CD4-positive, alpha-beta T cell treated with Interleukin-10 for 1 hour (primary cell): ENCODE measurements at regions not wholly inside any gene's neighbourhood (a gene's known extent, or its start where the extent isn't known, plus 50 kb on each side); places are given as distances from the start of the nearest gene placed in this dataset.
"Not testable (repeated sequence)": the region's sequence is repeated elsewhere in the genome, so short reads cannot be mapped to it uniquely, and the experiment has no call there.

Experiments used
- DNase-seq: peaks from one replicate; pipeline ENCODE4 v3.0.0-alpha.2; 2020

DNA sequence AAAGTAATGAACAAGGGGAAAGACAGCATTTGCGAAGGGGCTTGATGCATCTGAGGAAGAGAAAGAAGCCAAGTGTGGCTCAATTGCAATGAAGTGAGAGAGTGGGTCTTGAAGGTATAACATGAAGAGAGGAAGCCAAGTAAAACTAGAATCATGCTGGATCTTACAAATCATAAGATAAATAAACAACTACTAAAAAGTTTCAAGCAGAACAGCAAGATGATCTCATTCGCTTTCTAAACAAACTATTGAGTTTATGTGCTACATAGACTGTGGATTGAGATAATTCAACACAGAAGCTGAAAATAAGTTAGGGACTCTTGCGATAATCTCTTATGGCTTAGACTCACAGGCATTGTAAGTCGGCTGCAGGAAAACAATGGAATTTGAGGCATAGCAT lies 1310.5 kb upstream of the NRXN1 start:
- DNase-seq: no peak

DNA sequence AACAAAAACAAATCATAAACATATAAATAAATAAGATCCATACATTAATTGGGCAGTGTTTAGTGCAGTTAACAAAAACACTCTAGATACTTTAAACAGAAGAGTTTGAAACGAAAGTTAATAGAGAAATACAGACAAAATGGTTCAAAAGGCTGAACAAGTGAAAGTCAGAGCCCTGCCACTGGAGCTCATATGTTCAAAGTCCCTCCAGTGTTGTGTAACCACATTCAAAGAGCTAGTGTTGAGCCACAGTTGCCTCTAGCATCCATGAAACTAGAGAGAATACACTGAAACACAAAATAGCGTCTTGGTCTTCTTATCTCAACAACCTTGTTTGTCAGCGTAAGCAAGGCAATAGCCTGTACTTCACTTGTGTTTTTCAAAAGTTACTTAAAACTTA lies 1309.8 kb upstream of the NRXN1 start:
- DNase-seq: no peak

DNA sequence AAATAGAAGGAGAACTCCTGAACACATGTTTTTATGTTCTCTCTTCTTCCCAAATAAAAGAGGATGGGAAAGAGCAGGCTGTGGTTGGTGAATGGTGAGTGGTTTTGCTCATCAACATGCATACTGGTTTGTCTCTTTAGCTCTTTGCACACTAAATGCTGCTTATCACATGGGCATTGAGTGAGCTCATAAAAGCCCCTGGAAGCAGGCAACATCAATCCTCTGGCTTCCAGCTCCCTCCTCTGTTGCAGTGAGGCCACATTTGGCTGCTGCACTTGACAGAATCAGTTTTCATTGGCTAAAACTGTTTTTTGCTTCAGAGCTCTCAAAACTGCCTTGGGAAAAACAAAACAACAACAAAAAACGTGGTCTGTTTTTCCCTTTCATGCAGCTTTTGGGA lies 1308.2 kb upstream of the NRXN1 start:
- DNase-seq: no peak

GRCh38 chr2:52337786-52338185 lies 1305.9 kb upstream of the NRXN1 start:
- not testable (repeated sequence) for DNase-seq

DNA sequence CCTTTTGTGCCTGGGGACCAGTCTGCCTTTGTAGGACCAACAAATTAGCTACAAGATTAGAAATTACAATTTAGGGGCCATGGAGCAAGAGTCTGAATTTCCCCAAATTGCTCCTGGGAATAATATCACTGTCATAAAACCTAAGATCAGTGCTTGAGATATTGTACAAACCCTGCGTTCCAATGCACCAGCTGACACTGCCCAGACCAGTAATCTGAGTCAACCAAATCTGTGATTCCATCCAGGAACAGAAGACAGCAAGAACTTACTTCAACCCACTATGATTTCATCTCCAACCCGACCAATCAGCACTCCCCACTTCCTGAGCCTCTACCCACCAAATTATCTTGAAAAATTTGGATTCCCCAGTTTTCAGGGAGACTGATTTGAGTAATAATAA lies 1305.0 kb upstream of the NRXN1 start:
- no peak for DNase-seq

DNA sequence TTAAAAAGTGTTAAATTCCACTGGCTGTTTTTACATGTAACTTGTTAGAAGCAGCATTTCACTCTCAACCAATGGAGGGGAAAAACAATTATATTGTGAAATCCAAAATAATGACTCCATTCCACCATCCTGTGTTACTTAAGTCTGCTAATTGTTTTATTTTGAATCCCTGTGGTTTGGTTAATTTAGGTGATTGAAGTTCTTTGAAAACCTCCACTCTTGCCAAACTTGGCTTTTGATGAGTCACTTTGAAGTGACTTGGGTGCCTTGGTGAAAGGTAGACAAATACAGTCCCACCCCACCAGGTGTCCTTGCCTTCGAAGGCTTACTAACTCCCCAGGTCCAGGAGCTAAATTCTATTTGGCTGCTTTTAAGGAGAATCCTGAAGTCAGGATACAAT lies 1303.8 kb upstream of the NRXN1 start:
- no peak for DNase-seq

DNA sequence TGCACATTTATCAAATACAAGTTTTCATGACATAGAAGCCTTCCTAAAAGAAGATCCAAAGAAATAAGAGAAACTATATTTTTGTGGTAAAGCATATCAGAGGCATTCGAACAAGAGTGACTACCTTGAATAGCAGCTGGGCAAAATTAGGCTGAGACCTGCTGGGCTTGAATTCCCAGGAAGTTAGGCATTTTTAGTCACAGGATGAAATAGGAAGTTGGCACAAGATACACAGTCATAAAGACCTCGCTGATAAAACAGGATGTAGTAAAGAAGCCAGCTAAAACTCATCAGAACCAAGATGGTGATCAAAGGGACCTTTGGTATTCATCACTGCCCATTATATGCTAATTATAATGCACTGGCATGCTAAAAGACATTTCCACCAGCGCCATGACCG lies 1302.3 kb upstream of the NRXN1 start:
- DNase-seq: no peak

GRCh38 chr2:52327641-52328040 lies 1295.7 kb upstream of the NRXN1 start:
- no peak for DNase-seq

DNA sequence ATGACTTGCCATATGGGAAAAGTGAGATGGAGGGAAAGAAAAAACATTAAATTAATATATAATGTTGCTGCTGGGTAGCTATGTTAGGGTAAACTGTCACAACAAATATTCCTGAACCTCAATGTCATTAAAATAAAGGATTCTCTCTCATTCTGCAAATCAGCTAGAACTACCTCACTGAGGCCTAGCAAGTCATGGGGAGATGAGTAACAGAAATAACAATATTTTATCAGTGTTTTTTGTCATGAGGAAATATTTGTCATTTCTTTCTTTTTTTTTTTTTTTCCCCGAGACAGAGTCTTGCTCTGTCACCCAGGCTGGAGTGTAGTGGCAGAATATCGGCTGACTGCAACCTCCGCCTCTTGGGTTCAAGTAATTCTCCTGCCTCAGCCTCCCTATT lies 1282.3 kb upstream of the NRXN1 start:
- no peak for DNase-seq

GRCh38 chr2:52312486-52312885 lies 1280.6 kb upstream of the NRXN1 start:
- no peak for DNase-seq

DNA sequence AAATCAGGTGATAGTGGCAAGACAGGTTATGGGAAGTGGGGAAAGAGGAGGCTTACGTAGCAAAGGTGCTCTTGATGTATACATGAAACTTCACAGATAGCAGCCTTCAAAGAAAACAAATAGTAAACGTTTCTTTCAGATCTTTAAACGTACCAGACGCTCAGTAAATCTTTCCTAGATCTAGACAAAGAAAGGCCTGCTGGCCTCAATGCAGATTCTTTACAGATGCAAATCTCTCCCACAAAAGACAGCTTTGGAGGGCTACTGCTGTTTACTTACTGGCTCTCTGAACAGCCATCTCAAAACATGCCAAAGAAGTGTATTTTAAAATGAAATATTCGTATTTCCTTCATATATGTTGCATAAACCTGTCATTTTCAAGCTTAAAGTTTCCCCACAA lies 1279.9 kb upstream of the NRXN1 start:
- DNase-seq: no peak

DNA sequence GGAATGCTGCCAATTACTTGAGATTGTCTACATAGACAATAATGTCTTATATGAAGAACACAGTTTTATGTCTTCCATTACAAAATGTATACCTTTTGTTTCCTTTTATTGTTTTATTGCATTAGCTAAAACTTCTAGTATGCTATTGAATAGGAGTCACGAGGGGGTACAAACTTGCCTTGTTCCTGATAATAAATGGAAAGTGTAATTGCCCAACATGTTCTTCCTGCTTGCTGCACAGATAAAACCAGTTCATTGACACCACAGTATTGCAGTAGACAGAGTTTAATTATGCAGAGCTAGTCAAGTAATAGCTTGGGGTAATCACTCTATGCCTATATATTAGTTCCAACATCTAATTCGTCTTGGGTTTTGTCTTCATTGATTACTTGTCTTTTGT lies 1276.2 kb upstream of the NRXN1 start:
- no peak for DNase-seq

GRCh38 chr2:52294628-52295027 lies 1262.7 kb upstream of the NRXN1 start:
- DNase-seq: no peak

- no peak for DNase-seq
Measured at GRCh38 chr2:52292801-52293200, 1260.9 kb upstream of the NRXN1 start.

DNA sequence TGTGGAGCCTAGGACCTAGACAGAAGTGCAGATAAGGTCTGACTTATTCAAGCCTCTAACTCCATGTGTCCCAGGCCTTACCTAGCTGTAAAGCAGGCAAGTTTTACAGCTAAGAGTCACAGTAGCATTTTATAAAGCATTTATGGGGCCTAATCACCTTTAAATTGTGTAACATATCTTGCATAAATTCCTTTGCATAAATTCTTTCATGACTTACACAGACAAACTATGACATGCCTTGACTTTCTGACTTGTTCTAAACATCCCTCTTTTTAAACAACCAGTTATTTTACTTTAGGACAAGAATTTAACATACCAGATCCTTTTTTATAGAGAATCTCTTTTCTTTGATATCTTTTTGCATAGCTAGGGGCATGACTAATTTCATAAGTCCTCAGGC lies 1257.8 kb upstream of the NRXN1 start:
- DNase-seq: no peak

DNA sequence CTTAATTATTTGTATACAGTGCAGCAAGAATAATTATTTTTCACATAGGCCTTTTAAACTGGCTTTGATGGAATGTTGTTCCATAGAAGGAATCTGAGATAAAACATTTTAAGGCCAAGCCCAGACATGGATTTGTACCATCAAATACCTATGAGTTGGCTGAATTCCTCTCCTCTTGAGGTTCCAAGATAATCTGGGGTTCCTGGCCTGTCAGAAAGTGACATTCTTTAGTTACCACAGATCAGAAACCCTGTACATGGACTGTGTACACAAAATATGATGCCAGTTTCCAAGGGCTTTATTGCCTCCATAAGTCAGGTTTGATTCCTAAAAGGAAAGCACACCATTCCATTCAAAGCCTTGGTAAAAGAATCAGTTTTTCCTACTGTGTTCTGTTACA lies 1256.7 kb upstream of the NRXN1 start:
- DNase-seq: no peak

- no peak for DNase-seq
Measured at GRCh38 chr2:52269696-52270485, 1238.0 kb upstream of the NRXN1 start.

DNA sequence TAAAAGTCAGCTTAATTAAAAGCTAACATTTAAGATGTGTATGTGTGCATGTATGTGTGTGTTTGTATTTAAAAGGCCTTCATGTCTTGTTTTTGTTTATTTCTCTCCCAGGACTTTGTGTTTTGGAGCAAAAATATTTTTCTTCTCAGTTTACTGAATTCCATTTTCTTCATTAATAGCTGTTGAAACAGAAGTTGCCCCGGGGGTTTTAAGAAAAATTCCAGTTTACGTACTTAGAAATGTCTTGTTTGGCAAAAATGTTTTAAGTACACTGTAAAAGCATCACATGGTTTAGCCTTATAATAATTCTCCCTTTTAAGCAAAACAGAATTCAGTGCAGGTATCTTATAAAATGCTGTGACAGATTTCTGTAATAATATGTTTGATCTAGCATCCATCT lies 1233.0 kb upstream of the NRXN1 start:
- DNase-seq: no peak

DNA sequence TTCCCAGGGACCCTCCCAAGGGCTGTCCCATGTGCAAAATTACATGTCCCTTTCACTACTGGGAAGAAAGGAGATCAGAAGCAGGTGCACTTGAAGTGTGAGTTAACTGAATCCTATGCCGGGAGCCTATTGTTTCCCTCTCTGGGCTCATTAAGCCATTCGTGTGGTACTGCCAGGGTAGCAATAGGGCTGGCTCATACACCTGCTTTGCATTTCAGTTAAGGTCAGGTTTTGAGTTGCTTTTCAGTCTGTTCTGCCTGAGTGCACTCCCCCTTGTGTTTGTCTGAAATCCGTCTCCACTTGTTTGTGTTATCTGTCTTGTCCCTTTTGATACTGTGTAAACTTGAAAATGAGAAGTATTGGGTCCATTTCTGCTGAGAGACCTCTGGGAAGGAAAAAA lies 1232.6 kb upstream of the NRXN1 start:
- DNase-seq: no peak

DNA sequence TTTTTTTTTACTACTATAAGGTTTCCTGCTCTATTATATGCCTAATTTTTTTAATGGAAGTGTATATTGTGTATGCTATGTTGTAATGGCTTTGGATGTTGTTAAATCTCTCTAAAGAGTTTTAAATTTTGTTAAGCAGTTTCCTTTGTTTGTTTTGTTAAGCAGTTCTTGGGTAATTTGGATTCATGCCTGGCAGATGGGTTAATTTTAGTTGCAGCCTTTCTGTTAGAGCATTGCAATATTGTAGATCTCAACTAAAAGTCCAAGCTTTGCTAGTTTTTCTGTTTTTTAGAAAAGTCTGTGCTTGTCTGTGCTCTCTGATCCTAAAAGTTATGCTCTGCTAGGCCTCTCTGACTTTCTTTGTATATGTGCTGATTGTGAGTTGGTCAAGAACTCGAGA lies 1229.0 kb upstream of the NRXN1 start:
- DNase-seq: no peak

GRCh38 chr2:52258967-52259366 lies 1227.0 kb upstream of the NRXN1 start:
- DNase-seq: not testable (repeated sequence)

- DNase-seq: no peak
Measured at GRCh38 chr2:52258038-52258437, 1226.1 kb upstream of the NRXN1 start.

- no peak for DNase-seq
Measured at GRCh38 chr2:52253416-52253980, 1221.6 kb upstream of the NRXN1 start.

GRCh38 chr2:52238782-52239181 lies 1206.8 kb upstream of the NRXN1 start:
- no peak for DNase-seq

GRCh38 chr2:52222128-52222527 lies 1190.2 kb upstream of the NRXN1 start:
- DNase-seq: no peak
